Muscle of arm (tissue), 1 donor: ENCODE measurements at regions not wholly inside any gene's neighbourhood (a gene's known extent, or its start where the extent isn't known, plus 50 kb on each side); places are given as distances from the start of the nearest gene placed in this dataset.
"Not testable (repeated sequence)": the region's sequence is repeated elsewhere in the genome, so short reads cannot be mapped to it uniquely, and the experiment has no call there.

Experiments
- DNase-seq: peaks from one replicate; pipeline ENCODE4 v3.0.0-alpha.2; 2013

- no peak for DNase-seq
Measured at GRCh38 chr12:40431169-40431568, 206.4 kb downstream of the LRRK2 start.

DNA sequence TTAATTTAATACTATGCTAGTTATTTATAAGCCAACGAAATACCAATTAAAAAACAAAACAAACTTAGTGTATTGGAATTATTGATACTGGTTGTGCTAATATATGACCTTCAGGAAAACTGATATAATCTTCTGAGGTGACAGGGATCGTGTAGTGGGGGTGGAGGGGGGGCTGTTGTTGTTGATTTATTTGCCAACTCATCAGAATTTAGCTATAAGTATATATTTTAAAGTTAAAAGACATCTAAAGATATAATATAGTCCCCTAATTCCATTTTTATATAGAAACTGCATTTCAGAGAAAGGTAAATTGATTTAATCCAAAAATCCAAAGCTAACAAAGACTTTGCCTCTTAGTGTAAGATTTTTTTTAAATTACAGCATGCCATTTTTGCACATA lies 210.5 kb downstream of the LRRK2 start:
- no peak for DNase-seq

GRCh38 chr12:40435951-40436350 lies 211.2 kb downstream of the LRRK2 start:
- DNase-seq = no peak

DNA sequence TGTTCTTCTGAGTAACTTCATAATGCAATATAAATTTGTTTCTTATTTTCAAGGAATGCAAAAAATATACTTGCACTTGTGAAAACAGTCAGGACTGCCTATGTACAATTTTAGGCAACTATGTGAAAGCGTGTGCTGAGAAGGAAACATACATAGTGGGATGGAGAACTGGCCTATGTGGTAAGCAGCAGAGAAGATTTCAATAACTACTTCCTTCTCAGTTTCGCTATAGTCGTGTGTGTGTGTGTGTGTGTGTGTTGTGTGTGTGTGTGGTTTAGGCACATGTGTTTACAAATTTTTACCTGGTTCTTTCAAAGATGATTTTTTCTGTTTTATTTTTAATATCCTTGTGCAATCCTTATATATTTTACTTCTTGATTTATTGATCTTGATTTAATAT lies 211.8 kb downstream of the LRRK2 start:
- no peak for DNase-seq

DNA sequence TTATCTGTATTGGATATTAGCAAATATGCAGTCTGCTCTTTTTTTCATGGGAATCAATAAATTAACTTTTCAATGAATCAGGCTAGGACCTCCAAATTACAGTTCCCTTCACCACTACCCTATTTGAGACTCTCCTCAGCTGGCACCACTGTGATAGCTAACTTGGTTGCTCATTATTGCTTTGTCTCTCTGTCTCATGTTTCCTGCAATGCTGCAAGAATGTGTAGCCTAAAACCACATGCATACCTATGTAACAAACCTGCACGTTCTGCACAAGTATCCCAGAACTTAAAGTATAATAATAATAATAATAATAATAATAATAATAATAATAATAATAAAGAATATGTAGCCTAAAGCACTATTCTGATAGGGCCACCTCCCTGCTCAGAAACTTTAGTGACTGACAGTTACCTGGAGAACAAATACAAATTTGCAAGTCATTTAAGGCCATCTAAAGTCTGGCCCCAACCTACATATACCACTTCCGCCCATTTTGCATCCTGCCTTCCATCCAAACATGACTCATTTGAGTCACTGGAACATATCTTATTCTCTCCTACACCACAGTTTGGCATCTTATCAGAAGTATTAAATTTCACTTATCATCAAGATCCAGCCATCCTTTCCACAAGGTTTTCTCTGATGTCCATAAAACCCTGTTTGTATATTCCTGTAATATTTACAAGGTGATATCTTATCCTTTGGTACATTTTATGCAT lies 215.1 kb downstream of the LRRK2 start:
- no peak for DNase-seq

- DNase-seq = no peak
Measured at GRCh38 chr12:40444174-40444573, 219.4 kb downstream of the LRRK2 start.

DNA sequence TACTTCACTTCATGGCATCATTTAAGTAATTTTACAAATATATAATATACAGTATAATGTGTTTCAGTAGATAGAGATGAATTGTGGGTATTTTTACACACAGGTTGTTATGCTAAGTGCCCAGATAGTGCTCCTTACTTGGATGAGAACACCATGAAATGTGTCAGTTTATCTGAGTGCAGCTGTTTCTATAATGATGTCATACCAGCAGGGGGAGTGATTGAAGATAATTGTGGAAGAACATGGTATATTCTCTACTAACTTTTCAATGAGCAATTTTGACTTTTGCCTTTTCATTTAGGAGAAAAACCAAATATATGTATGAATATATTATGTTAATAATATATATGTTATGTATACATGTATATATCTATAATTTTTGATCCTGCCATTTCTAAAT lies 221.6 kb downstream of the LRRK2 start:
- DNase-seq = peak; percentile 2

DNA sequence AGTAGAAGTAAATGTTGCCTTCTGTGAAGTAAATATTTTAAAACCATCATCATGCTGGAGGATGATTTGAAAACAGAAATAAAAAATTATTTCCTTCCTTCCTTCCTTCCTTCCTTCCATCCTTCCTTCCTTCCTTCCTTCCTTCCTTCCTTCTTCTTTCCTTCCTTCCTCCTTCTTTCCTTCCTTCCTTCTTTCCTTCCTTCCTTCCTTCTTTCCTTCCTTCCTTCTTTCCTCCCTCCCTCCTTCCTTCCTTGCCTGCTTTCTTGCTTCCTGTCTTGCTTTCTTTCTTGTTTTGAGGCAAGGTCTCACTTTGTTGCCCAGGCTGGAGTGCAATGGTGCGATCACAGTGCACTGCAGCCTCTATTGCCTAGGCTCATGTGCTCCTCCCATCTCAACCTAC lies 223.7 kb downstream of the LRRK2 start:
- DNase-seq = not testable (repeated sequence)

DNA sequence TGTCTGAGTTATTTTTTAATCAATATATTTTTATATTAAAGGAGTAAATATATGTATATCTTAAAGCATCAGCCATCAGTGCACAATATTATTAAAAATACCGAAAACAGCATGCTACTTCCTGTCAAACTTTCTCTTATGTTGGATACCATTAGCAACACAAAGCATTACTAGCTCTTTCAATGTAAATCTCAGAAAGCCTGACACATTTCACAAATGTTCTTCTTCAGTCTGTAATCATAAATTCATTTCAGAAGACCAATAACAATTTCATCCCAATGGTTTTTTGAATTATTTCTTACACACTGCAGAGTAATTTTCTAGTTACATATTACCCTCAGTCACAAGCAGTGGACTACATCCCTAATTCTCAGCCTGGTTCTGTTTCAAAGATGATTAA lies 226.9 kb downstream of the LRRK2 start:
- DNase-seq = no peak

DNA sequence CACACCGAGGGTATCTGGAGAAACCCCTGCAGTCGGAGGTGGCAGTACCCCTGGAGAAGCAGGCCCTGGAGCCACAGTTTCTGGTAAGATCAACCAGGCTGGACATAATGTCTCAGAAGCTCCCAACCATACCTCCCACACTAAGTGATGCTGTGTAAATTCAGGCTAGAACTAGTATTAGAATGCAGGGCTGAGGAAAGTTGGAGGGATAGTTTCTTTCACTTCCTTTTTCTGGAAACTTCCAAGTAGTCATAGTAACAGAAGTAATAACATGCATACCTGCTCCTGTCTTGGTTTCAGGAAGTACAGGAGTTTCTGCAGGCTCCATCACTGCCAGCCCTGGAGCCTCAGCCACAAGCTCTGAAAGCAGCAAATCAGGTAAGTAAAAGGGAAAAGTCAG lies 228.1 kb upstream of the CNTN1 start:
- DNase-seq = no peak

GRCh38 chr12:40469736-40470135 lies 222.5 kb upstream of the CNTN1 start:
- DNase-seq = no peak

DNA sequence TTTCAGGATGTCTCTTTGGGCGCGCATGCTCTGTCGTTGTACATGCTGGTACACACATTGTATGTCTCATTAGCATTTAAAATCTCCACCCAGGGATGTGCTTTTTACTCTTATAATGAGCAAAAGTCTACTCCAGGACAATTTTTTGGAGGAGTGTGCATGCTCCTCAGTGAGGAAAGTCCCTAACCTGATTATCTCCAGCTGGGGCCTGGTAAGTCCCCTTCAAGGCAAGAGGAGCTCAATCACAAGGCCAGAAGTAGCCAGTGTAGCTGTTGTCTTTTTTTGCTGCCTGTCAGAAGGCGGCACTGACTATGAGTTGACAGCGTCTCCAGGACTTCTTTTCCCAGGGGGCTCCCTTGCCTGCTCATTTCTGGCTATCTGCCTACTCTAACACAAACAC lies 218.3 kb upstream of the CNTN1 start:
- no peak for DNase-seq

DNA sequence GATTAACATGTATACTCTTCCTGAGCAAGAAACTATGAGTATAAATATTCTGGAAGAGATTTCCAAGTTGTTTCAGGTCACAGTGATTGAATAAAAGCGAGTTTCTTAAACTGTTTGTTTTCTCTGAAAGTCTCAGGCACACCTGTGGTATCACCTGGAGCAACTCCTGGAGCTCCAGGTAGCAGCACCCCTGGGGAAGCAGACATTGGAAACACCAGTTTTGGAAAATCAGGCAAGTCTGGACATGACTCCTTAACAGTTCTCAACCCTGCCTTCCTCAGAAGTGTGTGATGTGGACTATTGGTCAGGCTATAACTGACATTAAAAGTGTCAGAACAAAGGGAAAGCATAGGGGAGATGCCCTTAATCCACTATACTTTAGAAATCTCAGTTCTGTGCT lies 217.6 kb upstream of the CNTN1 start:
- DNase-seq = no peak

DNA sequence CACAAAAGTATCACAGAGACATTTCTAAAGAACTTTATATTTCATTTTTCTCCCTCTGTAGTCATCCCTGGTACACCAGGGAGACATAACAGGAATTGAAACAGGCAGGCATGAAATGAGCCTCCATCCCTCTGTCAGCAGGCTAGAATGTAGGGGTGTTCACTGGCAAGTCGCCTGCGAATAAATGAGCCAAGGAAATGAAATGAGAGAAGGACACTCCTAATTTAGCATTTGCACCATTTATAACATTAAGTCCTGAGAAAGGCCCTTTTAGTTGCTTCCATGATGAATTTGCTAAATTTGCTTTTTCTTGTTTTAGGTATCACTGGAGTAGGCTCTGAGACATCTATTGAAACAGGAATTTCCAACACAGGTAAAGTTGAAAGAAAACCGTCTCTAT lies 192.4 kb upstream of the CNTN1 start:
- DNase-seq = no peak

- no peak for DNase-seq
Measured at GRCh38 chr12:40502322-40502721, 189.9 kb upstream of the CNTN1 start.

DNA sequence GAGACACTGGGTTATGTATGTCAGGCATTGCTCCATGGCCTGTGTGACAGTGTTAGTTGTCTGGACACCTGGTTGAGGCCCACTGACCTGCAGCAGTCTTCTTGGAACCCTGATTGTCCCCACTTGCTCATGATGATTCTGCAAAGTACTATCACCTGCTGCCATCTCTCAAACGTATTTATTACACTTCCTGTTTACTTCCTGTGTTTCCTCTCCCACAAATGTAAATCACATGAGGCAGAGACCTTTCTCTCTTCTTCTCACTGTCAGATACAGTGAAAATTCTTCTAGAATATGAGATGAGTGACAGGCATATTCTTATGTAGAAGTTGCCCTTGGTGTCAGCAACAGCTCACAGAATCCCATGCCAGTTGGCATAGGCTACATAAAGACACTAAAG lies 186.9 kb upstream of the CNTN1 start:
- no peak for DNase-seq

GRCh38 chr12:40508421-40508820 lies 183.8 kb upstream of the CNTN1 start:
- DNase-seq = no peak

DNA sequence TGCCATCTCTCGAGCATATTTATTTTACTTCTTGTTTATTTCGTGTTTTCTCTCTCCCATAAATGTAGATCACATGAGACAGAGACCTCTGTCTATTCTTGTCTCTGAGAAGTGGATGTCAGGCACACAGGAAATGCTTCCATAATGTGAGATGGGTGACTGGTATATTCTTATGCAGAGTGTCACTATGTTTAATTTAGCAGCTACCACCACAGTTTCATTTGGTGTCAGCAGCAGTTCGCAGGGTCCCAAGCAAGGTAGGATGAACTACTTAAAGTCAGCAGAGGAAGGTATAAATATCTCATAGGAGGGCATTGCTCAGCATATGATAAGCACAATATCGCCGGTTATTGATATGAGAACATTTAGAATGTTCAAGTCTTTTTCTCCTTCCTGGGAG lies 180.9 kb upstream of the CNTN1 start:
- no peak for DNase-seq

GRCh38 chr12:40515041-40515816 lies 177.0 kb upstream of the CNTN1 start:
- DNase-seq = no peak

- DNase-seq = no peak
Measured at GRCh38 chr12:40522837-40523236, 169.4 kb upstream of the CNTN1 start.

GRCh38 chr12:40525054-40525453 lies 167.2 kb upstream of the CNTN1 start:
- DNase-seq = no peak

GRCh38 chr12:40534828-40535227 lies 157.4 kb upstream of the CNTN1 start:
- DNase-seq = no peak

DNA sequence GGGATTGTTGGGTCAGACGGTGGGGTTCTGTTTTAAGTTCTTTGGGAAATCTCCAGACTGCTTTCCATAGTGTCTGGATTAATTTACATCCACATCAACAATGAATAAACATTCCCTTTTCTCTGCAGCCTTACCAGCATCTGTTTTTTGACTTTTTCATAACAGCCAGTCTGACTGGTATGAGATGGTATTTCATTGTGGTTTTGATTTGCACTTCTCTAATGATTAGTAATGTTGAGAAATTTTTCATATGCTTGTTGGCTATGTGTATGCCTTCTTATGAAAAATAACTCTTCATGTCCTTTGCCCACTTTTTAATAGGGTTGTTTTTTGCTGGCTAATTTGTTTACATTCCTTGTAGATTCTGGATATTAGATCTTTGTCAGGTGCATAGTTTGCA lies 140.8 kb upstream of the CNTN1 start:
- DNase-seq = no peak

GRCh38 chr12:40552868-40553267 lies 139.4 kb upstream of the CNTN1 start:
- DNase-seq = no peak
